Esophagus muscularis mucosa (tissue), 4 donors: ENCODE measurements at regions not wholly inside any gene's neighbourhood (a gene's known extent, or its start where the extent isn't known, plus 50 kb on each side); places are given as distances from the start of the nearest gene placed in this dataset.

ENCODE experiments used
- CTCF ChIP-seq, 3 experiments: fragments of 200-600 bp in 2 of 3; fragments of 450-650 bp in 1 of 3; sonication (generic) in 2 of 3; IDR thresholded peaks; one replicate each; pipeline ENCODE4 v1.5.1; 2017 to 2019; ENCODE audit warnings: antibody characterized with exemption in 3 of 3, mild to moderate bottlenecking in 2 of 3, moderate library complexity in 1 of 3
- EP300 ChIP-seq: sonication (generic); formaldehyde crosslinking; IDR thresholded peaks from one replicate; pipeline ENCODE4 v1.6.1; 2017; ENCODE audit warnings: antibody characterized with exemption
- POLR2A ChIP-seq: fragments of 450-650 bp; IDR thresholded peaks from one replicate; pipeline ENCODE4 v1.6.1; 2017; ENCODE audit warnings: antibody characterized with exemption, moderate library complexity, mild to moderate bottlenecking, low read depth
- POLR2AphosphoS5 ChIP-seq, 2 donors: sonication (generic); formaldehyde crosslinking; IDR thresholded peaks; one replicate each; pipeline ENCODE4 v1.6.1; 2017; ENCODE audit warnings: antibody characterized with exemption in 2 of 2

- TF ChIP-seq POLR2A (no peak), CTCF (IDR thresholded peaks at IDR 0.05) (no peak), POLR2AphosphoS5 (IDR thresholded peaks at IDR 0.05) (no peak), EP300 (no peak)
Observed at GRCh38 chr6:120498711-120499110, 835.6 kb downstream of the TBC1D32 start.
